Progenitor cell of endocrine pancreas (in vitro differentiated cells): ENCODE measurements at regions not wholly inside any gene's neighbourhood (a gene's known extent, or its start where the extent isn't known, plus 50 kb on each side); places are given as distances from the start of the nearest gene placed in this dataset.

Experiments used
- DNase-seq: peaks from one replicate; pipeline ENCODE4 v3.0.0; 2021; ENCODE audit warnings: low spot score; ENCODE audit not compliant: unreplicated experiment
- H3K27ac Mint-ChIP-seq: 2 replicates; pipeline ENCODE4 v1.8.0; 2021; ENCODE audit warnings: mild to moderate bottlenecking, moderate library complexity, mixed read lengths
- H3K27me3 Mint-ChIP-seq: 2 replicates; pipeline ENCODE4 v1.8.0; 2021; ENCODE audit warnings: mixed read lengths
- H3K36me3 Mint-ChIP-seq: 2 replicates; pipeline ENCODE4 v1.8.0; 2022; ENCODE audit warnings: mixed read lengths; ENCODE audit not compliant: insufficient read depth
- H3K4me1 Mint-ChIP-seq: 2 replicates; pipeline ENCODE4 v1.8.0; 2021; ENCODE audit warnings: low read depth, mixed read lengths
- H3K4me3 Mint-ChIP-seq: 2 replicates; pipeline ENCODE4 v1.8.0; 2021; ENCODE audit warnings: low read depth, mild to moderate bottlenecking, moderate library complexity, mixed read lengths
- H3K9me3 Mint-ChIP-seq: 2 replicates; pipeline ENCODE4 v1.8.0; 2021; ENCODE audit warnings: low read depth, mixed read lengths
- CTCF ChIP-seq: fragments of 200-600 bp; sonication (generic); IDR thresholded peaks from one replicate; pipeline ENCODE4 v1.5.0; 2021; ENCODE audit warnings: antibody characterized with exemption, mild to moderate bottlenecking; ENCODE audit not compliant: unreplicated experiment

- Mint-ChIP-seq H3K4me3 (no peak overlapping the region), H3K27me3 (no peaks in the 10 kb centered on the region), H3K27ac (no peak overlapping the region), H3K9me3 (peaks cover 28% of the 10 kb centered on the region), H3K36me3 (peaks cover 2% of the 10 kb centered on the region), H3K4me1 (no peaks in the 10 kb centered on the region)
- TF ChIP-seq CTCF, result no peak
- no peak for DNase-seq
Measured at GRCh38 chr15:100812802-100813201, 66.8 kb upstream of the ALDH1A3 start.

- H3K9me3 Mint-ChIP-seq, result peaks cover 27% of the 10 kb centered on the region
Measured at GRCh38 chr15:100818927-100819326, 60.7 kb upstream of the ALDH1A3 start.

GRCh38 chr15:100820528-100820927 is 59.1 kb upstream of the ALDH1A3 start:
- H3K27ac Mint-ChIP-seq, result no peak overlapping the region
- H3K4me1 Mint-ChIP-seq, result no peaks in the 10 kb centered on the region
- H3K4me3 Mint-ChIP-seq, result no peak overlapping the region
- peaks cover 2% of the 10 kb centered on the region for H3K36me3 Mint-ChIP-seq
- no peak for TF ChIP-seq CTCF
- H3K9me3 Mint-ChIP-seq, result peaks cover 21% of the 10 kb centered on the region
- no peak for DNase-seq
- H3K27me3 Mint-ChIP-seq, result peaks cover 6% of the 10 kb centered on the region

More at GRCh38 chr15:100818927-100819326, 60.7 kb upstream of the ALDH1A3 start:
- Mint-ChIP-seq H3K4me3 (no peak overlapping the region), H3K36me3 (peaks cover 2% of the 10 kb centered on the region), H3K27ac (no peak overlapping the region), H3K27me3 (peaks cover 2% of the 10 kb centered on the region), H3K4me1 (no peaks in the 10 kb centered on the region)
- TF ChIP-seq CTCF, result no peak
- DNase-seq, result no peak

- peaks cover 6% of the 10 kb centered on the region for H3K27me3 Mint-ChIP-seq
- peaks cover 16% of the 10 kb centered on the region for H3K9me3 Mint-ChIP-seq
- no peak overlapping the region for H3K27ac Mint-ChIP-seq
- no peak for DNase-seq
- H3K4me3 Mint-ChIP-seq, result no peak overlapping the region
- H3K36me3 Mint-ChIP-seq, result no peaks in the 10 kb centered on the region
- no peak for TF ChIP-seq CTCF
- no peaks in the 10 kb centered on the region for H3K4me1 Mint-ChIP-seq
Measured at GRCh38 chr15:100821327-100821726, 58.3 kb upstream of the ALDH1A3 start.

GRCh38 chr15:100824211-100824610 is 55.4 kb upstream of the ALDH1A3 start:
- Mint-ChIP-seq H3K27me3 (peaks cover 6% of the 10 kb centered on the region), H3K4me3 (no peak overlapping the region), H3K27ac (no peak overlapping the region), H3K4me1 (no peaks in the 10 kb centered on the region), H3K9me3 (peaks cover 12% of the 10 kb centered on the region), H3K36me3 (peaks cover 2% of the 10 kb centered on the region)
- TF ChIP-seq CTCF, result no peak
- DNase-seq, result no peak
